NCI-H345 (cell line): ENCODE measurements at regions not wholly inside any gene's neighbourhood (a gene's known extent, or its start where the extent isn't known, plus 50 kb on each side); places are given as distances from the start of the nearest gene placed in this dataset.
A peak's percentile ranks its signal among the peaks of the same experiment; 100 is the strongest.

ENCODE experiments used
- DNase-seq: peaks from one replicate; lab custom pipeline; 2025; lab: John Stamatoyannopoulos, UW

- no peak for DNase-seq
These were observed 240.7 kb downstream of the BMP7 start for GRCh38 chr20:57025666-57026224.

GRCh38 chr20:57027777-57028176 lies 238.7 kb downstream of the BMP7 start:
- no peak for DNase-seq

- DNase-seq = no peak
These were observed 235.5 kb downstream of the BMP7 start for GRCh38 chr20:57030611-57031600.

- DNase-seq = no peak
These were observed 234.5 kb downstream of the BMP7 start for GRCh38 chr20:57031867-57032355.

- no peak for DNase-seq
These were observed 233.6 kb downstream of the BMP7 start for GRCh38 chr20:57032847-57033246.

GRCh38 chr20:57034001-57034400 lies 232.4 kb downstream of the BMP7 start:
- DNase-seq = no peak

- DNase-seq = peak; percentile 33
These were observed 228.8 kb downstream of the BMP7 start for GRCh38 chr20:57037689-57038088.

GRCh38 chr20:57038608-57039440 lies 227.6 kb downstream of the BMP7 start:
- peak; percentile 82 for DNase-seq

GRCh38 chr20:57040466-57040865 lies 226.0 kb downstream of the BMP7 start:
- no peak for DNase-seq

- no peak for DNase-seq
These were observed 225.5 kb downstream of the BMP7 start for GRCh38 chr20:57040924-57041323.

GRCh38 chr20:57043091-57043490 lies 223.3 kb downstream of the BMP7 start:
- no peak for DNase-seq

GRCh38 chr20:57043669-57044268 lies 222.7 kb downstream of the BMP7 start:
- DNase-seq = no peak

- DNase-seq = peak; percentile 58
These were observed 219.0 kb downstream of the BMP7 start for GRCh38 chr20:57047281-57048026.

GRCh38 chr20:57048027-57048869 lies 218.2 kb downstream of the BMP7 start:
- DNase-seq = peak; percentile 36

- DNase-seq = no peak
These were observed 217.1 kb downstream of the BMP7 start for GRCh38 chr20:57049296-57049695.

- no peak for DNase-seq
These were observed 215.3 kb downstream of the BMP7 start for GRCh38 chr20:57051096-57051495.

- no peak for DNase-seq
These were observed 213.4 kb downstream of the BMP7 start for GRCh38 chr20:57053067-57053466.

- no peak for DNase-seq
These were observed 212.5 kb downstream of the BMP7 start for GRCh38 chr20:57053793-57054552.

GRCh38 chr20:57055345-57055744 lies 211.1 kb downstream of the BMP7 start:
- no peak for DNase-seq
